ENCODE measurements at regions not wholly inside any gene's neighbourhood (a gene's known extent, or its start where the extent isn't known, plus 50 kb on each side); places are given as distances from the start of the nearest gene placed in this dataset.

DNA sequence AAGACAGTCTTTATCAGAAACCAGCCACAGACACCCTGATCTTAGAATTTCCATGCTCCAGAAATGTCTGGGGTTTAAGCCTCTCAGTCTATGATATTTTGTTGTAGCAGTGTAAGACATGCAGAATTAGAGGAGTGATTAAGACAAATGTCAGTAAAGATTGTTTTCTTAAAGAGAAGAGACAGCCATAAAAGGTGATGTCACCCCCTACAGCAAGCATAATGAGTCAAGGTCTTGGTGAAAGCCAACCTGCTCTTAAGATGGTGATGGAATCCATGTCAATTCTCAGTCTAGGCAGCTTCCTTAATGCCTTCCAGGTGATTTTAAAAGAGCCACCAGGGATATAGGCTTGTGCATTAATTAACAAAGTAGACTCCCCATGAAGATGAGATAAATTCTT, 849.9 kb upstream of the EPHA7 start:
- H3K4me1 Mint-ChIP-seq = no peaks in the 10 kb centered on the region
- no peak overlapping the region for H3K4me2 ChIP-seq (replicated peaks; ENCODE audit: low read depth, low read length, poor library complexity, severe bottlenecking)
- H3K27ac ChIP-seq (ENCODE audit: low read length in 2 of 2) = no peak overlapping the region
- H3K79me2 ChIP-seq (ENCODE audit: control insufficient read depth, insufficient read depth, low read length) = no peaks in the 10 kb centered on the region
- intact Hi-C loops (cut with micrococcal nuclease) = no loop called here
- H3K9me3 Mint-ChIP-seq (ENCODE audit: insufficient read depth) = peaks cover 6% of the 10 kb centered on the region
- H4K20me1 ChIP-seq (ENCODE audit: control insufficient read depth, insufficient read depth, low read length, poor library complexity, severe bottlenecking) = no peaks in the 10 kb centered on the region
- H3K36me3 ChIP-seq (replicated peaks in 1 of 2; ENCODE audit: control extremely low read depth in 1 of 2, control insufficient read depth in 1 of 2, extremely low read depth in 1 of 2, insufficient read depth in 2 of 2, low read length in 1 of 2) = no peaks in the 10 kb centered on the region
- DNase-seq = no peak
- no peak overlapping the region for H3K4me3 Mint-ChIP-seq
- H3K9me3 ChIP-seq (ENCODE audit: control extremely low read depth in 1 of 3, control insufficient read depth in 2 of 3, insufficient read depth in 1 of 3, low read length in 2 of 3) = no peaks in the 10 kb centered on the region
- no peak for ATAC-seq (ENCODE audit: low read depth)
- CTCF ChIA-PET = no interaction called here
- H3K27me3 Mint-ChIP-seq = no peaks in the 10 kb centered on the region
- H3K27me3 ChIP-seq (replicated peaks in 1 of 4; ENCODE audit: control extremely low read depth in 1 of 4, control insufficient read depth in 3 of 4, insufficient read depth in 4 of 4, low read length in 3 of 4) = no peaks in the 10 kb centered on the region
- no peak overlapping the region for H2AFZ ChIP-seq (ENCODE audit: insufficient read depth, low read depth, low read length, poor library complexity, severe bottlenecking)
- TF ChIP-seq, protein P1, sequence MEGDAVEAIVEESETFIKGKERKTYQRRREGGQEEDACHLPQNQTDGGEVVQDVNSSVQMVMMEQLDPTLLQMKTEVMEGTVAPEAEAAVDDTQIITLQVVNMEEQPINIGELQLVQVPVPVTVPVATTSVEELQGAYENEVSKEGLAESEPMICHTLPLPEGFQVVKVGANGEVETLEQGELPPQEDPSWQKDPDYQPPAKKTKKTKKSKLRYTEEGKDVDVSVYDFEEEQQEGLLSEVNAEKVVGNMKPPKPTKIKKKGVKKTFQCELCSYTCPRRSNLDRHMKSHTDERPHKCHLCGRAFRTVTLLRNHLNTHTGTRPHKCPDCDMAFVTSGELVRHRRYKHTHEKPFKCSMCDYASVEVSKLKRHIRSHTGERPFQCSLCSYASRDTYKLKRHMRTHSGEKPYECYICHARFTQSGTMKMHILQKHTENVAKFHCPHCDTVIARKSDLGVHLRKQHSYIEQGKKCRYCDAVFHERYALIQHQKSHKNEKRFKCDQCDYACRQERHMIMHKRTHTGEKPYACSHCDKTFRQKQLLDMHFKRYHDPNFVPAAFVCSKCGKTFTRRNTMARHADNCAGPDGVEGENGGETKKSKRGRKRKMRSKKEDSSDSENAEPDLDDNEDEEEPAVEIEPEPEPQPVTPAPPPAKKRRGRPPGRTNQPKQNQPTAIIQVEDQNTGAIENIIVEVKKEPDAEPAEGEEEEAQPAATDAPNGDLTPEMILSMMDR (IDR thresholded peaks at IDR 0.05) = no peak
- no peak for TF ChIP-seq EZH2 (IDR thresholded peaks at IDR 0.05; ENCODE audit: borderline replicate concordance, insufficient read depth, low read depth, low read length, poor library complexity, severe bottlenecking)
- no peak overlapping the region for H3K4me3 ChIP-seq (ENCODE audit: control extremely low read depth in 1 of 5, extremely low read depth in 1 of 5, insufficient read depth in 1 of 5, low read depth in 2 of 5, low read length in 4 of 5)
- no peaks in the 10 kb centered on the region for H3K4me1 ChIP-seq (ENCODE audit: control insufficient read depth in 2 of 2, insufficient read depth in 2 of 2, low read length in 2 of 2)
- no peak overlapping the region for H3K9ac ChIP-seq (ENCODE audit: low read length)
- POLR2A ChIA-PET = no interaction called here
- H3K27ac Mint-ChIP-seq = no peak overlapping the region

DNA sequence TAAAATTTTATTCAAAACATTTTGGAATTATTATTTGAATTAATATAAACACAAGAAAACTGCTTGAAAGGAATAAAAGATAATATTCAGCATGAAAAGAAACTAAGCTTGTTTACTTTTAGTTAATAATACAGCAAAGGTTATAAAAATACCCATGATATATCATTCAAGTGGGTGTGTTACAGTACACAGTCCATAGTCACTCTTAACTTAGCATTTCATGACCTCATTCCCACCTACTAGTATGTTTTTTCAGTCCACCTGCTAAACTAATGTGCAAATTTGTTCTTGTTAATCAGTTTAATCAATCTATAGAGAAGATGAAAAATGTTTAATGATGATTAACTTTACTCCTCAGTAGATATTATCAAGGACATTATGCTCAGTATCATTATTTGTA, 841.4 kb upstream of the EPHA7 start:
- TF ChIP-seq, protein P1 (IDR thresholded peaks at IDR 0.05) = no peak
- no peak for TF ChIP-seq EZH2 (IDR thresholded peaks at IDR 0.05; ENCODE audit: borderline replicate concordance, insufficient read depth, low read depth, low read length, poor library complexity, severe bottlenecking)
- no peak overlapping the region for H3K4me3 ChIP-seq (ENCODE audit: control extremely low read depth in 1 of 5, extremely low read depth in 1 of 5, insufficient read depth in 1 of 5, low read depth in 2 of 5, low read length in 4 of 5)
- Mint-ChIP-seq H3K27ac (no peak overlapping the region), H3K27me3 (no peaks in the 10 kb centered on the region), H3K4me1 (no peaks in the 10 kb centered on the region), H3K4me3 (no peak overlapping the region), H3K9me3 (ENCODE audit: insufficient read depth) (peaks cover 3% of the 10 kb centered on the region)
- H3K4me1 ChIP-seq (ENCODE audit: control insufficient read depth in 2 of 2, insufficient read depth in 2 of 2, low read length in 2 of 2) = no peaks in the 10 kb centered on the region
- no peak for ATAC-seq (ENCODE audit: low read depth)
- CTCF ChIA-PET = no interaction called here
- no peak overlapping the region for H3K27ac ChIP-seq (ENCODE audit: low read length in 2 of 2)
- H2AFZ ChIP-seq (ENCODE audit: insufficient read depth, low read depth, low read length, poor library complexity, severe bottlenecking) = no peak overlapping the region
- no peak for DNase-seq
- no peaks in the 10 kb centered on the region for H3K27me3 ChIP-seq (replicated peaks in 1 of 4; ENCODE audit: control extremely low read depth in 1 of 4, control insufficient read depth in 3 of 4, insufficient read depth in 4 of 4, low read length in 3 of 4)
- no peak overlapping the region for H3K9ac ChIP-seq (ENCODE audit: low read length)
- H4K20me1 ChIP-seq (ENCODE audit: control insufficient read depth, insufficient read depth, low read length, poor library complexity, severe bottlenecking) = no peaks in the 10 kb centered on the region
- H3K36me3 ChIP-seq (replicated peaks in 1 of 2; ENCODE audit: control extremely low read depth in 1 of 2, control insufficient read depth in 1 of 2, extremely low read depth in 1 of 2, insufficient read depth in 2 of 2, low read length in 1 of 2) = no peaks in the 10 kb centered on the region
- H3K79me2 ChIP-seq (ENCODE audit: control insufficient read depth, insufficient read depth, low read length) = no peaks in the 10 kb centered on the region
- H3K4me2 ChIP-seq (replicated peaks; ENCODE audit: low read depth, low read length, poor library complexity, severe bottlenecking) = no peak overlapping the region
- peaks cover 0 to 3% (median 0%) of the 10 kb centered on the region in 3 donors for H3K9me3 ChIP-seq (ENCODE audit: control extremely low read depth in 1 of 3, control insufficient read depth in 2 of 3, insufficient read depth in 1 of 3, low read length in 2 of 3)
- intact Hi-C loops (cut with micrococcal nuclease) = no loop called here
- POLR2A ChIA-PET = no interaction called here

Measured in B cell (primary cell).